Mammary epithelial cell (primary cell): ENCODE measurements at regions not wholly inside any gene's neighbourhood (a gene's known extent, or its start where the extent isn't known, plus 50 kb on each side); places are given as distances from the start of the nearest gene placed in this dataset.

Experiments
- CTCF ChIP-seq, 2 donors: IDR thresholded peaks in 1 of 2; conservative IDR thresholded peaks in 1 of 2; 2 replicates each; pipeline ENCODE4 v1.5.1; 2011 to 2012; ENCODE audit warnings: inconsistent platforms in 2 of 2, low read length in 2 of 2, mild to moderate bottlenecking in 2 of 2, control low read depth in 1 of 2, low read depth in 1 of 2; ENCODE audit not compliant: insufficient read depth in 1 of 2; ENCODE audit errors: extremely low read depth in 1 of 2
- EZH2 ChIP-seq: IDR thresholded peaks from 2 replicates; pipeline ENCODE4 v1.6.1; 2012; ENCODE audit warnings: low read length, inconsistent platforms, borderline replicate concordance

GRCh38 chr12:45637706-45638105 lies 91.8 kb upstream of the ARID2 start:
- TF ChIP-seq CTCF (conservative IDR thresholded peaks at IDR 0.05 in 1 of 2, IDR thresholded peaks at IDR 0.05 in 1 of 2; ENCODE audit: extremely low read depth in 1 of 2, insufficient read depth in 1 of 2, low read depth in 1 of 2, low read length in 2 of 2), result no peak
- TF ChIP-seq EZH2, result no peak
